GM21447 (cell line): ENCODE measurements at regions not wholly inside any gene's neighbourhood (a gene's known extent, or its start where the extent isn't known, plus 50 kb on each side); places are given as distances from the start of the nearest gene placed in this dataset.

Experiments
- ATAC-seq: cut with Tn5 transposase; IDR thresholded peaks from one replicate; pipeline ENCODE4 v1.9.1; 2021; ENCODE audit not compliant: unreplicated experiment

- ATAC-seq = no peak
These were observed 98.1 kb upstream of the FER start for GRCh38 chr5:108649646-108650045.

- no peak for ATAC-seq
These were observed 98.6 kb upstream of the FER start for GRCh38 chr5:108649106-108649505.

- ATAC-seq = peak; percentile 100
These were observed 105.4 kb upstream of the FER start for GRCh38 chr5:108642170-108642906.

- ATAC-seq = no peak
These were observed 106.1 kb upstream of the FER start for GRCh38 chr5:108641596-108641995.

GRCh38 chr5:108639366-108639765, 108.3 kb upstream of the FER start:
- ATAC-seq = no peak

GRCh38 chr5:108638021-108638420, 109.7 kb upstream of the FER start:
- ATAC-seq = no peak

GRCh38 chr5:108637134-108637533, 110.6 kb upstream of the FER start:
- ATAC-seq = no peak

GRCh38 chr5:108636135-108636853, 111.4 kb upstream of the FER start:
- ATAC-seq = no peak

- peak; percentile 74 for ATAC-seq
These were observed 112.9 kb upstream of the FER start for GRCh38 chr5:108634617-108635288.

GRCh38 chr5:108634010-108634616, 113.6 kb upstream of the FER start:
- no peak for ATAC-seq

- no peak for ATAC-seq
These were observed 117.7 kb upstream of the FER start for GRCh38 chr5:108629779-108630528.

- no peak for ATAC-seq
These were observed 122.0 kb upstream of the FER start for GRCh38 chr5:108625654-108626053.

- ATAC-seq = no peak
These were observed 123.9 kb upstream of the FER start for GRCh38 chr5:108623826-108624225.

- ATAC-seq = no peak
These were observed 127.2 kb upstream of the FER start for GRCh38 chr5:108620516-108620915.

GRCh38 chr5:108619815-108620214, 127.9 kb upstream of the FER start:
- ATAC-seq = no peak

GRCh38 chr5:108617467-108618435, 129.9 kb upstream of the FER start:
- ATAC-seq = no peak

- ATAC-seq = no peak
These were observed 132.5 kb upstream of the FER start for GRCh38 chr5:108615216-108615615.

- no peak for ATAC-seq
These were observed 140.3 kb upstream of the FER start for GRCh38 chr5:108607421-108607820.

GRCh38 chr5:108606185-108606584, 141.5 kb upstream of the FER start:
- ATAC-seq = no peak

- ATAC-seq = no peak
These were observed 144.9 kb upstream of the FER start for GRCh38 chr5:108602830-108603229.
